ENCODE measurements at regions not wholly inside any gene's neighbourhood (a gene's known extent, or its start where the extent isn't known, plus 50 kb on each side); places are given as distances from the start of the nearest gene placed in this dataset.

DNA sequence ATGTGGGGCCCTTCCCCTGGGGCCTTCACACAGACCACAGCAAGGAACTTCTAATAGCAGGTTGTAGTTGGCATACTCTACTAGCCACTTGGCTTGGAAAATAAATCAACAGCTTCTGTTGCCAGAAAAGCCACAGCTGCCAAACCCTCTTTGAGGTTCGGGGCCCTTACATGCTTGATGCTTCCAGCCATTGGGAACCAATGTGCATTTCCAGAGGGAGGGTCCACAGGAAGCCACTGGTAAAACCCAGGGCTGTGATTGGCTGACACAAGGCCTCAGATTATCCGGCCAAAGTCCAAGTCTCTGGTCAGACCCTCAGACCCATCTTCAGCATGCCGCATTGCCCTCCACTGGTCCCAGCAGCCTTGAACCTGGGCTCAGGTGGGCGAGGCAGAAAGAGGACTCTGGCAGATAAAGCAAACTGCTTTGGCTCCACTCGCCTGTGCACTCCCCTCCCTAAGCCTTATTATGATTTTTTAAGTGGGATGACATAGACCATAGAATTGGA lies 214.4 kb downstream of the BCL11B start:
- DNase-seq: no peak

DNA sequence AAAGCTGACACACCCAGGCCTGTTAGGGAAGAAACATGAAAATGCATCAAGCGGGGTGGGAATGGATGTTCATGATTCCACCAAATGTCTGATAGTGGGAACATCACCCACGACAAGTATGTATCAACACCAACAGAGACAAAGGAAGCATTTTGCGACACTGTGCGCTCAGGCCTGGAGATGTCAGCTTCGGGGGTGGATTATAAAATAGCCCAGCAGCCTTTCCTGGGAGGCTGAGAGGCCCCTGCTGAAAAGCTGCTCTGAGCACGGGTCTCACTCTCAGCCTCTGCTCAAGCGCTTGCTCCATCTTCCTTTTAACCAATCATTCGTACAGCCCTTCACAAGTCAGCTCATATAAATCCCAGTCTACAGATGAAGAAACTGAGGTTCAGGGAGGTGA lies 213.5 kb downstream of the BCL11B start:
- DNase-seq: no peak

DNA sequence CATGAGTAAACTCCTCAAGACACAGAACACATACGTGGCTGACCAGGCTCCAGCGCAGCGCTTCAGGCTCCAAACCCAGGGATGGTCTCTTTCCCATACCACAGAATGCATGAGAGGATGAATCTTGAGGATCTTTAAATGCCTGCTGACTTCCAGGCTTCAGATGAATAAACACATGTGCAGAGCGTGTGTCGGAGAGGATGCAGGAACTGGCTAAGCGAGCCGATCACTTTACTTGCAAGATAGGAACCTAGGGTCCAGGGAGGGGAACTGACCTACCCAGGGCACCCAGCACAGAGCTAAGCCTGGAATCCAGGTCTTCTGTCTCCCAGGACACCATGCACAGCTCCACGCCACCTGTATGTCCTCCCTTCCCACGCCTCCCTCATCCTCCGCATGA lies 209.8 kb downstream of the BCL11B start:
- DNase-seq: no peak

DNA sequence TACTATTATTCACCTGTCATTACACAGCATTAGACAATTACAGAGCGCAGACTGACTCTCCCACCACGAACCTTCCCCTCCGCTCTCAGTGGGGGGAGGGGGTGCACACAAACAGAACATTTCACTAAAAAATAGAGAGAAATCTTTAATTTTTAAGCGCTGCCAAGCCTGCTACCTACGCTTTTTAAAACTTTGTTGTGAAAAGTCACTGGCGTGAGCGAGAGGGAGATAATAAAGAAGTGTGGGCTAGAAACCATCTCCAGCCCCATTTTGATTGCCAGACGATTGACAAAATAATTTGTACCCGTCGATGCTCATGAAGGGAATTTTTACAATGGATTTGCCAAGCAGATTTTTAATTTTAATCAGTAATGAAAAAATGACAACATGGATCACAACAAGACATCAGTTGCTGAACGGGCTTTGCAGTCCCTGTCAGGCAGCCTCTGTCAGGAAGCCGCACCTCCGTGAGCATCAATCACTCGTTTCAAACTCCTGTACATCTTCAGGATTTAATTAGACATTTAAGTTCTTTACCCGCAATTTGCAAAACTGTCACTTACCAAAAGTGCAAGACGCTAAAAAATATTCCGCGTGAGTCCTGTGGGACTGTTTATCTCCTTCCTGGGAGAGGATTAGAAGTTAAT lies 209.1 kb downstream of the BCL11B start:
- no peak for DNase-seq

DNA sequence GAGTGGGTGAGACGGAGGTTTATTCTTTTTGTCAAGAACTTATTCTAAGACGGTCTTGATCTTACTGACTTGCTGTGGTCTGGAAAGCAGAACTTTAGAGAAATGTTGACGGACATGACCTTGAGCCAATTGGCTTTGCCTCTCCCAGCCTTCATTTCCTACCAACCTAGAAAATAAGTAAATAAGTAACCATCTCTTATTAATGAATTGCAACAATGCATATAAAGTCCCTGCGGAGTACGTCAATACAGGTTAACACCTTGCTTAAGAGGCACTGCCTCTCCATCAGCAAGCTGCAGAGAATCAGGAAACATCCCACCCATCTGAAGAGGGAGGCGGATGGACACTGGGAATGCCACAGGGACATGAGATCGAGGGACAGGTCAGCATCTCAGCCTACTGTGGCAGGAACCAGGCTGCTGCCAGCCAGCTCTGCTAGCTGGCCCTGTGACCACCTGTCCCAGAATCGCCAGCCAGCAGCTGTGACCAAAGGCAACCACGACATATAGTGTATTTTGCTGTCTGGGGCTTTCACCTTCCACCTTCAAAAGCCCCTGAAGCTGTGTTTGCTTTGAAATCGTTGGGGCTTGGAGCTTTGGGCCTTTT lies 208.3 kb downstream of the BCL11B start:
- no peak for DNase-seq

DNA sequence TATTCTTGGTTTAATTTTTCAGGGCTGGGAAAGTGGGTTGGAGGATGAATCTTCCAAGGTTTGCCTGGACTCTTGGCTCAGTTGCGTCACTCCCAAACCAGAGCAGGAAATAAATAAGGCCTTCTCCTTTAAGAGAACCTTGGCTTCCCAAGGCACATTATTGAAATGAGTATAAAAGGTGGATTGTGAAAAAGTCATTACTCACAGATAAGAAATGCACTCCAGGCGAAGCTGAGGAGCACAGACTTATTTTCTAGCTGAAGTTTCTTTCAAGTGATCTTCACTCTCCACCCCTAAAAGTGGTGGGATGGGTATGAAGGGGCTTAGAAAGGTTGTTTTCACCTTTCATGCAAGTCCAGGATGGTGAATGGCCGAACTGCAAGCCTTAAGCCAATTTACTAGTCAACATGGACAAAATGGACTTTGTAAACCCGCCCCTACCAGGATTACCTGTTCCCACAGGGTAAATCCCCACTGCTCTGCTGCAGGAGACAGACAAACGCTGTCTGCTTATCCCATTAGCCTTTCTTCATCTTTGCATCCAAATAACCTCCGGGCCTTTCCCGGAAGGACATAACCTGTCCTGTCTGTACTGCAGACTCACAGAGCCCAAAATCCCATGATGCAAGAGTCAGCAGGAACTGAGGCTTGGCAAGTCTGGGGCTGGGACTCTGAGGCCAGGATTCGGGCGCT lies 207.6 kb downstream of the BCL11B start:
- no peak for DNase-seq

DNA sequence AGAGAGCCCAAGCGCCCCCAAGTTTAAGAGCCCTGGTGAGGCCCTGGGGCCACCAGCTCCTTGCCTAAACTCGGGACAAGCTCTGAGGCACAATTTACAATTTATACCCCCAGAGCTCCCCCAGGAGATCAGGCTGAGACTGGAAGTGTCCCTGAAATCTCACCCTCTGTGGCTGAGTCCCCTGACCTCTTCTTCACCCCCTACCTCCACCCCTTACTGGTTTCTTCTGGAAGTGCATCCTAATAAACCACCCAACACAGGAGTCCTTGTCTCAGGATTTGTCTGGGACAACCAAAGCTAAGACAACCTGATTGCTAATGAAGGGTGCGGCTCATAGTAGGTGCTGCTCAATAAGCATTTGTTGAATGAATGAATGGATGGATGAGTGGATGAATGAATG lies 206.4 kb downstream of the BCL11B start:
- no peak for DNase-seq

DNA sequence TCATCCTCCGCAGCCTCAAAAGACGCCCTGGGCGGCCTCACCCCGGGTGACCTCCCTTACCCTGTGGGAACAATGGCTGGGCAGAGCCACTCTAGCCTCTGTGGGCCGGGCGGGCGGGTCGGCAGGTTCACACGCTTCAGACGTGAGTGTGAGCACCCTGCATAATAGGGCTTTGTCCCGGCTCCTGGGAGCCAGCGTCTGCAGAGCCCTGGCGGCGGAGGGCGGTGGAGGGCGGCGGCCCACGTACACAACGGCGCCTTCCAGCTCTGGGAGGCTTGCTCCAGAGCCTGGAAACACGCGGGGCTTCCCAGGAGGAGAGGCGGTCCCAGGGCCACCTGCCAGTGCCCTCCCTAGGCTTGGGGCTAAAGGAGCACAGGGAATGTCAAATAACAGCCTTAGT lies 205.6 kb downstream of the BCL11B start:
- DNase-seq: no peak

DNA sequence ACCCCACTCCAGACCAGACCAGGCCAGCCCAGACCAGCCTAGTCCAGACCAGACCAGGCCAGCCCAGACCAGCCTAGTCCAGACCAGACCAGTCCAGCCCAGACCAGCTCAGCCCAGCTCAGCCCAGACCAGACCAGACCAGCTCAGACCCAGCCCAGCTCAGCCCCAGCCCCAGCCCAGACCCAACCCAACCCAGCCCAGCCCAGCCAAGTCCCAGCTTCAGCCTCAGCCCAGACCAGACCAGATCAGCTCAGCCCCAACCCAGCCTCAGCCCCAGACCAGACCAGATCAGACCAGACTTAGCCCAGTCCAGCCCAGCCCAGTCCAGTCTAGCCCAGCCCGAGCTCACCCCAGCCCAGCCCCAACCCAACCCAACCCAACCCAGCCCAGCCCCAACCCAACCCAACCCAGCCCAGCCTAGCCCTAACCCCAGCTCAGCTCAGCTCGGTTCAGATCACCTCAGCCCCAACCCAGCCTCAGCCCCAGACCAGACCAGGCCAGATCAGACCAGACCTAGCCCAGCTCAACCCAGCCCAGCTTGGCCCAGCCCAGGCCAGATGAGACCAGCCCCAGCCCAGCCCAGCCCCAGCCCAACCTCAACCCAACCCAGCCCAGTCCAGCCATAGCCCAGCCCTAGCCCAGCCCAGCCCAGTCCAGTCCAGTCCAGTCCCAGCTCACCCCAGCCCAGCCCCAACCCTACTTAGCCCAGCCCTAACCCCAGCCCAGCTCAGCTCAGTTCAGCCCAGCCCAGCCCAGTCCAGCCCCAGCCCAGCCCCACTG lies 204.7 kb downstream of the BCL11B start:
- DNase-seq: no peak

DNA sequence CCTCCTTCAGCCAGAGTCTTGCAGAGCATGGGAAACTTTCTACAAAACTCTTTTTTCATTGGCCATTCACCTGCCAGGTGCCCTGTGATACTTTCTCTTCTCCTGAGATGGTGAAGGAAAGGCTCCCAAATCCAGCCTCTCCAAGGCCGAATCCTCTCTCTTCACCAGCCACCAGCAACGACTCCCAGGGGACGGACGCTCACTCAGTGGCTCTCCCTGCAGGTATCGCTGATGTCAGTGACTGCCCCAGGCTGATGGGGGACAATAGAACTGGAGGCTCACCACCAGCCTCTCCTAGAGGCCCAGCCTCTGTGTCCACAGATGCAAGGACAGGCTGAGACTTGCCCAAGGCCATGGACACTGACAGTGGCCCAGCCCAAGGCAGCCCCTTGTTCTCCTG lies 204.1 kb downstream of the BCL11B start:
- no peak for DNase-seq

DNA sequence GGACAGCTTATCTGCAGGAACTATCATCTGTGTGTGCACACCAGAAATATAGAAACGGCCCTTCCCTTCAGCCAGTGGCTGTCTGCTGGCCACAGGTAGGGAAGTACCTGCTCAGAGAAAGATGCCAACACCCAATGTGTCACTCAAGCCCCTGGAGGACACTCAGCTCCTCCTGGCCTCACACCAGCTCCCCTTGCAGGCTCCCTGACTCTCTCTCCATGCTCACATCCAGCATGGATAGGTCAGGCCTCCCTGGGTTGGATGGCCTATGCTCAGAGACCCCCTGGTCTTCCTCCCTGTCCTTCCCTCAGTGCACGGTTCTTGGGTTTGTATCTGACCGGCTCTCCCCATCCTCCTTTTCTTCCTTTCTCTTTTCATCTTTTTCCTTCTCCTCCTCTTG lies 202.1 kb downstream of the BCL11B start:
- no peak for DNase-seq

DNA sequence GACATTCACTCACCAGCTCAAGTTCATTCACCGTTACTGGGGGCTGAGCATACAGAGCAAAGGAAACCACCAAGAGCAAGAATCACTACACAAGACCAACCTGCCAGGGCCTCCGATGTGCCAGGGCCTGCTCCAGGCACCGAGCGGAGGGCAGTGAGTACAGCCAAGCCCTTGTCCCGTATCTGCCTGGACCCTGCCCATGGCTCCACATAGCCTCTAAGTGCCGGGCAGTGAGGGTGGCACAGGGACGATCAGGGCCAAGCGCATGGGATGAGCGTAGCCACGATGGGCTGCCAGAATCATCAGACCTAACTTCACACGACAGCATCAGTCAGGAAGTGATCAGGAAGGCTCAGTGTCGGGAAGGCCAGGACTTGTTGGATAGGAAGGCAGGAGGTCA lies 199.6 kb downstream of the BCL11B start:
- DNase-seq: no peak

DNA sequence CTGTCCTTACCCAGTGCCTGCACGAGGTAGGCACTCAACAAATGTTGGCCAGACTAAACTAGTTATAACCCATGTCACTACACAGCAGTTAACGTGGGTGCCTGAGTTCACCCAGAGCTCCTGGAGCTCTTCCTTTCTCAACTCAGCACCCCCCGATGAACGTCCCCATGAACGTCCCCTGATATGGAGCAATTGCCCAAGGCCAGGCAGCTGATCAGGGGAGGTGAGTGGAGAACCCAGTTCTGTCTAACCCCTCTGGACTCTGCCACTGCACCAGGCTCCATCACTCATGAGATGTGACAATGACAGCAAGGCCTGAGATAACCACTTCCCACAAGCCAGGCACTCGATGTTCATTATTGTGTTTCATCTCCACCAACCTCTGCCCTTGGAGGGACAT lies 199.0 kb downstream of the BCL11B start:
- no peak for DNase-seq

DNA sequence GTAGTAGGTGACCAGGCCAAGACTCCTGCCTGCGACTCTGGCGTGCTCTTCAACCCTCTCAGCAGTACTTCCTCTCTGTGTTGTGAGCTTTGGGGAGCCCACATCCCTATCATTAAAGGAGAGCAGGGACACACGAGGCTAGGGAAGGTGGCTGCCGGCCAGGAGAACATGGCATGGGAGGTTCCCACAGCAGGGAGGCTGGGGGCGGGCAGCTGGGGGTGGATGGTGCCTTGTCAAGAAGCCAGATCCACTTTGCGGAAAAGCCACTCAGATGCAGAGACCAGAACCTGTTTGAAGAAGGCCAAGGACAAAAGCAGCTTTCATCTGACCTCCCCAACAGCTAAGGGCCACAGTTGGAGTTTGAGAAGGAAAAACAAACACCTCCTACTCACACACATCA lies 198.6 kb downstream of the BCL11B start:
- no peak for DNase-seq

DNA sequence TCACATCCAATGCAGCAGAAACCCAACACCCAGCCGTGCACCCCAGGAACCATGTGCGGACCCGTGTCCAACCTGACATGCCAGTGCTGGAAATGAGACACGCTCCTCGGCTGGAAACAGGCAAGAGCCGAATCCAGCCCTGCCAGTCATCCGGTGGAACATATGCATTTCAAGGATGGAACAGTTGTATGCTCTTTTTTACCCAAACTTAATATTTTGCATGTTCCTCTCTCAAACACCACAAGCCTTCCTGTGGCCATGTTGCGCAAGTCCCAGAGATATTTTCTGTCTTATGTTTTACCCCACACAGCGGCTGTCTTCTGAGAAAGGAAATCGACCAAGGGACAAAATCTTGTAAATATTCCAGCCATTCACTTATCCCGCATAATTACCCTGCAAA lies 196.9 kb downstream of the BCL11B start:
- DNase-seq: no peak

DNA sequence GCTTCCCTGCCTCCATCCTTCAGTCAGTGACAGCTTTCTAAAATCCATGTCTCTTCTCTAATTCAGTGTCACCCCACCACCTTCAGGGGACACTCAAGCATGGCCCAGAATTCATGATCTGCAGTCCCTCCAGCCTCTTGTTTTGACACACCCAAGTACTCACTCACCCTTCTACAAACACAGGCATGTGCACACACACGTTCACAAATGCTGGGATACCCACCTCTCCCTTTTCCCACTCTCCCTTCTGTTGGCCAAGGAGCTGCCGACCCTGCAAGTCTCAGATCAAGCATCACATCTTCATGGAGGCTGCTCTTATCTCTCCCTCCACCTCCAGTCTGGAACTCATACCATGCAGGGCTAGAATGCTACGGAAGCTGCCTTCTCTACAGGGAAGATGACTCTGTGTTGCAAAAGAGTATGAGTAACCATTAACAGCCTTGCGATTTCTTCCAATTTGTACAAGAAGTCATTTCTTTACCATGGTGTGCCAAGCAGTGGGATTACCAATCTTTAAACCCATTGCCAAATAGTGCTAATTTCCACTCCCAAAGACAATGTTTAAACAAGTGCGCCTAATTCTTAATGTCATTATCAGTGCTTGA lies 196.1 kb downstream of the BCL11B start:
- no peak for DNase-seq

DNA sequence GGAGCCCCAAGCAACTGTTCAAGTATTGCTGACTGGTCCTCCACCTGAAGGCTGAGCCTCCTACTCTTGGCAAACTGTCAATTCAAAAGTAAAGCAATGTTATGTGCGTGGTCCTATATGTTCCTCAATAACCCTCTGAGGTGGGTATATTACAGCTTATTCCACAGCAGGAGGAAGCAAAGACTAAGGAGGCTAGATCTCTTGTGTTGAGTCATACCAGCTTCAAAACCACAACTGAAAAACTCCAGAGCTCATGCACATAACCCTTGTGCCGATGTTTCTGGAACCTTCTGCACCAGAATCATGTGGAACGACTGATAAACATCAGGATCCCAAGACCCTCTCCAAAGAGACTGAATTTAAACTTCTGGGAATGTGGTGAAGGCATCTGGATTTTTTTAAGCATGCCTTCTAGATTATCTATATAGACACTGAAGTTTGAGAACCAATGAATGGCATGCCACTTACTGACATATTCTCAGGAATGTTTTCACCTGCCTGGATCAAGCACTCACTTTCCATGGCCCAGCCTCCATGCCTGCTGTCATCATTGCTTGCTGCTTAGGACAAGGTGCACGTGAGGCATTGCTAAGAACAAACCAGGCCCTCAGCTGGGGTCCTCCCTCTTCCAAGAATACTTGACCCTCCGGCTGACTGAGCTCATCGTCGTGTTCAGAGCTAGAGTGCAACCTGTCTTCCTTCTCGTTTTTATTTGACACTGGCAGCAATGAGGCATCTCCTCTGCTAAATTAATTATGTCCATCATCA lies 194.7 kb downstream of the BCL11B start:
- DNase-seq: no peak

DNA sequence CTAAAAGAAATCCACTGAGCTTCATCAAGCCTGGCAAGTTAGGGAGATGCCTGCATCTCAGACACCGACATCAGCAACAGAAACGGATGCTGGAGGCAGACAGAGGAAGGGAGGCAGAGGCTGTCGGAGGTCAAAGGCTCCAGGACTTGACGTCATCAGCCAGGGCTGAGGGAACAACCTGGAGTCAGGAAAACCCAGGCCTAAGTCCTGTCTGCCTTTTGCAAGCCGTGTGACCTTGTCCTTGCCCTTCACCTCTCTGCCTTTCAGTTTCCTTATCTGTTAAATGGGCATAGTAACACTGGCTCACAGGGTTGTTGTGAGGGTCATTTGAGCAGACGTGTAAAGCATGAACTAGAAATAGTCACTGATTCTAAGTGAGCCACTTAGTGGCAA lies 194.2 kb downstream of the BCL11B start:
- DNase-seq: no peak

DNA sequence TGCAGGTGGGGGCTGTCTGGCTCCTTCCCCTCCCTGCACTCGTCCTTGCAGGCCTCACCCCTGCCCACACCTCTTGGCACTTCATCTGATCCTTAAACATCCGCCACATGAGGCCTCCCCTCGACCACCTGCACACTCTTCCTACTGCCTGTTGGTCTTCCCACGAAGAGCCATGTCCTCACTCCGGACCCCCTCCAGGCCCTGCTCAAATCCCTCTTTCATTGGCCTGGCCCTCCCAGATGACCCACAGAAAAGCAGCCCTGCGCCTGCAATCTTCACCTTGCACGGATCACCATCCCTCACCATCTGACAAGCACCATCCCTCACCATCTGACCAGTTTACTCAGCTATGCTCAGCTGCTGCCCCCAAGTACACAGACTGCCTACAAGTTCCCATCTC lies 193.6 kb downstream of the BCL11B start:
- no peak for DNase-seq

DNA sequence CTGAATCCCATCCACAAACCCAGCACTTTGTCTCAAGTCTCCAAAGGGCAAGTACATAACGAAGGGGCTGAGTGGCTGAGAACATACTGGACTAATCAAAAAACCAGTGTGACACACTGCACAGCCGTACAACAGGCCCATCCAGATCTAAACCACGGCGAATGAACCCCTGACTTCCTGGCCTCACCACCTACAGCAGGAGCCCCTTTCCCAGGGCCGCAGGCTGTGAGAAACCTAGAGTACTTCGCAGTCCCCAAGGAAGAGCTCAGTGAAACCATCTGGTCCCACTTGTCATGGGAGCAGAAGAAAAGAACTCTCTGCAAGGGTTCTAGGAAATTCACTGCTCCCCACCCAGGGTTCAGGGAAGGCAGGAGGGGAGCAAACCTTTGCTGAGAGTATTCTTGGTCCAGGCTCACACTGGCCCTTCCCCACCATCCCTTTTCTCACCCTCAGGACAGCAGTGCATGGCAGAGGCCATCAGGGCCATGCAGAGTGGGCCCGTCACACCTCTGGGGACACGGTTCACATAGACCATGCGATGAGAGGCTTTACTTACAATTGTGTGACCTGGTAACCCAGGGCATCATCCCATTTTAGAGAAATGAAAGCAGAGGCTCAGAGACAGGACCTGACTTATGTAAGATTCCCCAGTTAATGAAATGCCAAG lies 192.8 kb downstream of the BCL11B start:
- no peak for DNase-seq

DNA sequence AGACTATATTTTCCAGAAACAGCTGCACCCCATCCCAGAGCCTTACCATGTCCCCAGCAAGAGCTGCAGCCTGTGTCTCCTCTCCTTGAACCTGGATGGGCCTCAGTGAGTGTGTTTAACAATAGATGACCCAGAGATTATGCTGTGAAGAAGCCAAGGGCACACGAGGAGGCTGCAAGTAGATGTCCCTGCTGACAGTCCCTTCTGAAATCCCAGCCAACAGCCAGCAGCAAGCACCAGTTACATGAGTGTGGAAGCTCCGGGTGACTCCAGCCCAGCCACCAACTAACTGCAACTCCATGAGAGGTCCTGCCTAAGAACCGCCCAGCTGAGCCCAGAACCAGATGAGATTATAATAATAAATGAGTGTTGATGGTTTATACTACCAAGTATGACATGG lies 191.7 kb downstream of the BCL11B start:
- no peak for DNase-seq
